HEK293T (cell line): ENCODE measurements at regions not wholly inside any gene's neighbourhood (a gene's known extent, or its start where the extent isn't known, plus 50 kb on each side); places are given as distances from the start of the nearest gene placed in this dataset.

Source experiments
- ARNT ChIP-seq: fragments of 450-650 bp; IDR thresholded peaks from 2 replicates; pipeline ENCODE4 v1.6.1; 2017; ENCODE audit warnings: mild to moderate bottlenecking
- BHLHE40 ChIP-seq: fragments of 450-650 bp; IDR thresholded peaks from 2 replicates; pipeline ENCODE4 v1.6.1; 2016; ENCODE audit warnings: mild to moderate bottlenecking, moderate library complexity, borderline replicate concordance
- ELF4 ChIP-seq: fragments of 450-650 bp; IDR thresholded peaks from 2 replicates; pipeline ENCODE4 v1.6.1; 2017; ENCODE audit warnings: antibody characterized with exemption
- FOXA1 ChIP-seq: fragments of 450-650 bp; IDR thresholded peaks from 2 replicates; pipeline ENCODE4 v1.6.1; 2016; ENCODE audit warnings: mild to moderate bottlenecking
- HDGF ChIP-seq: fragments of 450-650 bp; IDR thresholded peaks from 2 replicates; pipeline ENCODE4 v1.6.1; 2017; ENCODE audit warnings: antibody characterized with exemption, borderline replicate concordance
- LEF1 ChIP-seq: fragments of 450-650 bp; IDR thresholded peaks from 2 replicates; pipeline ENCODE4 v1.6.1; 2017; ENCODE audit warnings: mild to moderate bottlenecking, borderline replicate concordance
- NFRKB ChIP-seq: fragments of 450-650 bp; IDR thresholded peaks from 2 replicates; pipeline ENCODE4 v1.6.1; 2016; ENCODE audit warnings: mild to moderate bottlenecking, moderate library complexity
- SP1 ChIP-seq: fragments of 450-650 bp; IDR thresholded peaks from 2 replicates; pipeline ENCODE4 v1.6.1; 2017

GRCh38 chr4:24213961-24214360, 324.1 kb upstream of the PPARGC1A start:
- TF ChIP-seq BHLHE40, result no peak
- TF ChIP-seq FOXA1, result no peak
- TF ChIP-seq LEF1, result no peak
- no peak for TF ChIP-seq SP1
- no peak for TF ChIP-seq ELF4
- TF ChIP-seq HDGF, result no peak
- TF ChIP-seq NFRKB, result no peak
- no peak for TF ChIP-seq ARNT
